ENCODE measurements at regions not wholly inside any gene's neighbourhood (a gene's known extent, or its start where the extent isn't known, plus 50 kb on each side); places are given as distances from the start of the nearest gene placed in this dataset.

DNA sequence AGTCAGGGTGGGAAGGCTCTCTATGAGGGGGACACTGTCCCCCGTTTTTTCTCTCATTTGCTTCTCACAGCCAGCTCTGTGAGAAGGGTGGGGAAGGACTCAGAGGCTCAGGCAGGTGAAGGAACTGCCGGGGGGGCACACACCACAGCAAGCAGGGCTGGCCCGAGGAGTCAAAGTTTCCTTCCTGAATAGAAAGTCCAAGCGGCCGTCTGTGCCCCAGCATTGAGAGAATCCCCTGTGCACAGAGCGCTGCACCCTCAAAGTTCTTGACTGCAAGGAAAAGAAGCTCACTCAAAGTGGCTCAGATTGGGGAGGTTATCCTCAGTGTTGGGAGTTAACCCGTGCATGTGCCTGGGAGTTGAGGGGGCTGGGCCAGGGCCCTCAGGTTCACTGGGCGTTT, 145.2 kb upstream of the AJAP1 start:
- TF ChIP-seq, protein P1, sequence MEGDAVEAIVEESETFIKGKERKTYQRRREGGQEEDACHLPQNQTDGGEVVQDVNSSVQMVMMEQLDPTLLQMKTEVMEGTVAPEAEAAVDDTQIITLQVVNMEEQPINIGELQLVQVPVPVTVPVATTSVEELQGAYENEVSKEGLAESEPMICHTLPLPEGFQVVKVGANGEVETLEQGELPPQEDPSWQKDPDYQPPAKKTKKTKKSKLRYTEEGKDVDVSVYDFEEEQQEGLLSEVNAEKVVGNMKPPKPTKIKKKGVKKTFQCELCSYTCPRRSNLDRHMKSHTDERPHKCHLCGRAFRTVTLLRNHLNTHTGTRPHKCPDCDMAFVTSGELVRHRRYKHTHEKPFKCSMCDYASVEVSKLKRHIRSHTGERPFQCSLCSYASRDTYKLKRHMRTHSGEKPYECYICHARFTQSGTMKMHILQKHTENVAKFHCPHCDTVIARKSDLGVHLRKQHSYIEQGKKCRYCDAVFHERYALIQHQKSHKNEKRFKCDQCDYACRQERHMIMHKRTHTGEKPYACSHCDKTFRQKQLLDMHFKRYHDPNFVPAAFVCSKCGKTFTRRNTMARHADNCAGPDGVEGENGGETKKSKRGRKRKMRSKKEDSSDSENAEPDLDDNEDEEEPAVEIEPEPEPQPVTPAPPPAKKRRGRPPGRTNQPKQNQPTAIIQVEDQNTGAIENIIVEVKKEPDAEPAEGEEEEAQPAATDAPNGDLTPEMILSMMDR (conservative IDR thresholded peaks at IDR 0.05; ENCODE audit: low read depth, low read length) = no peak
- TF ChIP-seq MXI1 (IDR thresholded peaks at IDR 0.05; ENCODE audit: borderline replicate concordance, low read depth, low read length) (no peak), POLR2A (IDR thresholded peaks at IDR 0.05; ENCODE audit: low read depth, low read length) (no peak), CHD1 (IDR thresholded peaks at IDR 0.05; ENCODE audit: low read depth, low read length) (no peak), SMC3 (IDR thresholded peaks at IDR 0.05; ENCODE audit: low read depth, low read length) (no peak), RCOR1 (IDR thresholded peaks at IDR 0.05; ENCODE audit: insufficient replicate concordance, low read length) (no peak)
